ENCODE measurements at regions not wholly inside any gene's neighbourhood (a gene's known extent, or its start where the extent isn't known, plus 50 kb on each side); places are given as distances from the start of the nearest gene placed in this dataset.
A peak's percentile ranks its signal among the peaks of the same experiment; 100 is the strongest.

DNA sequence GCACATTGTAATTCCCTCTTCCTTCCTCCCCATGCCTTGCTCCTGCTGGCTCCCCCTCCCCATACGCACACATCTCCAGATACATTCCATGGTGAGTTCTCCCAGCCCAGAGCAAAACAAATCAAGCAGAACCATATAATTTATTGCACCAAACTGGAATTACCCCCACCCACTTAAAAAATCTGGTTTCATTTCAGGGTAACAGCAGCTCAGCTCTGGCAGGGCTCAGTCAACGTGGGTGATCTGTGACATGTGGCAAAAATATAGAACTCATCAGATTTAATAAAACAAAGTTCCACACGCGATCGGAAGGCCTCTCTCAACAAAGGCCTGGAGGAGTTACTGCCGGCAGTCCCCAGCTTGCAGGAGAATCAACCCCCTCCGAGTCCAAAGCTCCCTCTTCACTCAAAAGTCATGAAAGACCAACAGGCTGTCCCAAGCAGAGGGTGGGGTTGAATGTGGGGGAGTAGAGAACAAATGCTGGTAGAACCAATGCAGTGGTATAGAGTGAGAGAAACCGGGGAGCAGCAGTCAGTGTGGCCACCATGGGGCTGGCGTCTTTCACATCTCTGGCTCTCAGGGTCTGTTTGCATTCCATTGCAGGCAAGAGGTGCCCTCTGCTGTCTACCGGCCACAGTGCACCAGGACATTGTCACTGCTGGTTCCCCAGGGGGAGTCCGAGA is 323.3 kb upstream of the NT5E start:
- TF ChIP-seq, protein P1, sequence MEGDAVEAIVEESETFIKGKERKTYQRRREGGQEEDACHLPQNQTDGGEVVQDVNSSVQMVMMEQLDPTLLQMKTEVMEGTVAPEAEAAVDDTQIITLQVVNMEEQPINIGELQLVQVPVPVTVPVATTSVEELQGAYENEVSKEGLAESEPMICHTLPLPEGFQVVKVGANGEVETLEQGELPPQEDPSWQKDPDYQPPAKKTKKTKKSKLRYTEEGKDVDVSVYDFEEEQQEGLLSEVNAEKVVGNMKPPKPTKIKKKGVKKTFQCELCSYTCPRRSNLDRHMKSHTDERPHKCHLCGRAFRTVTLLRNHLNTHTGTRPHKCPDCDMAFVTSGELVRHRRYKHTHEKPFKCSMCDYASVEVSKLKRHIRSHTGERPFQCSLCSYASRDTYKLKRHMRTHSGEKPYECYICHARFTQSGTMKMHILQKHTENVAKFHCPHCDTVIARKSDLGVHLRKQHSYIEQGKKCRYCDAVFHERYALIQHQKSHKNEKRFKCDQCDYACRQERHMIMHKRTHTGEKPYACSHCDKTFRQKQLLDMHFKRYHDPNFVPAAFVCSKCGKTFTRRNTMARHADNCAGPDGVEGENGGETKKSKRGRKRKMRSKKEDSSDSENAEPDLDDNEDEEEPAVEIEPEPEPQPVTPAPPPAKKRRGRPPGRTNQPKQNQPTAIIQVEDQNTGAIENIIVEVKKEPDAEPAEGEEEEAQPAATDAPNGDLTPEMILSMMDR (IDR thresholded peaks at IDR 0.05; ENCODE audit: low read depth, low read length): peak; percentile 77
- no peak for TF ChIP-seq MYC (IDR thresholded peaks at IDR 0.05; ENCODE audit: low read depth, low read length)
- DNase-seq (ENCODE audit: low read depth): peak; percentile 55
- H3K4me3 ChIP-seq (ENCODE audit: low read depth, low read length): no peak overlapping the region

DNA sequence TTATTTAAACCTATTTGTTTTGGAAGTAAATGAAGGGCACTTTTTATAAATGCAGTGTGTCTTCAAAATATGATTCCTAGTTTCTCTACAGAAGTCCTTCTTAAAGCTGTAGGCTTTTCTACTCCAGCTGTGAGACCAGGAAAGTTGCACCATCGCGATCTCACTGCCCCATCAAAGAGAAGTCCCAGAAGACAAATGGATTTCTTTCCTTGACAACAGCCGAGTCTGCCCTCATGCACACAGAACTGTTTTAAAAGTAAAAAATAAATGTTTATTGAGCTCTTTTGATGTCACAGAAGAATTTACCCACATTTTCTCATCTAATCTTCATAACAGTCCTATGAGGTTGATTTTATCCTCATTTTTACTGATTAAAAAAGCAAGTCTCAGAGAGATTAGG is 324.4 kb upstream of the NT5E start:
- H3K4me3 ChIP-seq (ENCODE audit: low read depth, low read length): no peak overlapping the region
- no peak for DNase-seq (ENCODE audit: low read depth)
- TF ChIP-seq, protein P1 (IDR thresholded peaks at IDR 0.05; ENCODE audit: low read depth, low read length): no peak
- TF ChIP-seq, protein P2, sequence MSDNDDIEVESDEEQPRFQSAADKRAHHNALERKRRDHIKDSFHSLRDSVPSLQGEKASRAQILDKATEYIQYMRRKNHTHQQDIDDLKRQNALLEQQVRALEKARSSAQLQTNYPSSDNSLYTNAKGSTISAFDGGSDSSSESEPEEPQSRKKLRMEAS (IDR thresholded peaks at IDR 0.05; ENCODE audit: low read depth, low read length): no peak
- TF ChIP-seq MYC (IDR thresholded peaks at IDR 0.05; ENCODE audit: low read depth, low read length) (no peak), POLR2A (IDR thresholded peaks at IDR 0.05; ENCODE audit: extremely low read depth, insufficient read length) (no peak)

DNA sequence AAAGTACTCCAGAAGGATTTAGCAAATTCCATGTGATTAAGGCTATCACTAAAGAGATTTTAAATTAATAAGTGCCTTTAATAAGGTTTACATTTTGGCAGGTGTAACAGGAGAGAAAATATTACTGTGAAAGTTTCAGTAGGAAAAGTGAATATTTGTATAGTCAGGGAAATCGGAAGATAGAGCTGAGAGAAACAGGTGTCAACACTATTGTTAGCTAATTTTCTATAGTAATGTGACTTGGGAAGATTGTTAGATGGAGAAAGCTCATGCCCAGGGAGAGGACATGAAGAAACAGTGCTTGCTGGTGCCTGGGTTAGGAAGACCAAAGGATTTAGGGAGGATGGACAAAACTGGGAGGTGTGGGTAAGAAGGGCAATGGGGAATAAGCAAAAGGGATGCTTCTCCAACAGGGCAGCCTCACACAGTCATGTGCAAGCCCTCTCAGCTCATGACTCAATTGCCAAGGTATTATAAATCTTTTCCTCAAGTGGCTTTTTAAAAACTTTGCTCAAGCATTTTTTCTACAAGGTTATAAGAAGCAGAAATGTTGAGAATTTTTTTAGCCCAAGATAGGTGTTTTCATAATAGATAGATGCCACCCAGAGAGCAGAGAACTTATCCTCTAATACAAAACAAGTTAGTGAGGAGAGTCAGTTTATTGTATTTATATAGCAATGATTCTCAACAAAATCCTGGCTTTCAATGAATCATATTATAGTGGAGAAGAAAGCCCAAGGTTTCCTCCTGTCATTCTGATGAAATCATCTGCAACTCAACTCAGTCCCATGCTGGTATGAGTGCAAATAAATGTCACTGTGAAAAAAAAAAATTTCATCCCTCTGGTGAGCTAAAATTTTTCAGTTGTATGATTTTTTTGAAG is 325.2 kb upstream of the NT5E start:
- TF ChIP-seq MYC (IDR thresholded peaks at IDR 0.05; ENCODE audit: low read depth, low read length) (no peak), POLR2A (IDR thresholded peaks at IDR 0.05; ENCODE audit: extremely low read depth, insufficient read length) (no peak)
- TF ChIP-seq, protein P1 (IDR thresholded peaks at IDR 0.05; ENCODE audit: low read depth, low read length): no peak
- TF ChIP-seq, protein P2 (IDR thresholded peaks at IDR 0.05; ENCODE audit: low read depth, low read length): no peak
- no peak for DNase-seq (ENCODE audit: low read depth)
- no peak overlapping the region for H3K4me3 ChIP-seq (ENCODE audit: low read depth, low read length)

DNA sequence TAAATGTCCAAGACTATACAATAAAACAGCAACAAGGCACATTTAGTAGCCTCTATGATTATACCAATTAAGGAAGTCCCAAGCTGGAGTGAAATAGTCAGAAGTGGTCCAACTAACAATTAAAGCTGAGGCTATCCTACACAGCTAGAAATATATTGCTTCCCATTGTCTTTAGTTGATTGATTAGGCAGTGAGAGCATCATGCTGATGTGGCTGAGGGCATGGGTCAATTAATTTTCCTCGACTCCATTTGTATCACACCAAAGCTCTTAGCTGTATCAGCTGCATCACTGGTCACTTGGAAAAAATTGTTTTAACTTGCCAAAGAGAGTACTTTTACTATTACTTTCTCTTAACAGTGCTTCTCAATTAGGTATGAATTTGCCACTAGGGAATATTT is 328.7 kb upstream of the NT5E start:
- no peak overlapping the region for H3K4me3 ChIP-seq (ENCODE audit: low read depth, low read length)
- TF ChIP-seq, protein P1 (IDR thresholded peaks at IDR 0.05; ENCODE audit: low read depth, low read length): no peak
- no peak for TF ChIP-seq POLR2A (IDR thresholded peaks at IDR 0.05; ENCODE audit: extremely low read depth, insufficient read length)
- TF ChIP-seq, protein P2 (IDR thresholded peaks at IDR 0.05; ENCODE audit: low read depth, low read length): no peak
- no peak for TF ChIP-seq MYC (IDR thresholded peaks at IDR 0.05; ENCODE audit: low read depth, low read length)
- no peak for DNase-seq (ENCODE audit: low read depth)

DNA sequence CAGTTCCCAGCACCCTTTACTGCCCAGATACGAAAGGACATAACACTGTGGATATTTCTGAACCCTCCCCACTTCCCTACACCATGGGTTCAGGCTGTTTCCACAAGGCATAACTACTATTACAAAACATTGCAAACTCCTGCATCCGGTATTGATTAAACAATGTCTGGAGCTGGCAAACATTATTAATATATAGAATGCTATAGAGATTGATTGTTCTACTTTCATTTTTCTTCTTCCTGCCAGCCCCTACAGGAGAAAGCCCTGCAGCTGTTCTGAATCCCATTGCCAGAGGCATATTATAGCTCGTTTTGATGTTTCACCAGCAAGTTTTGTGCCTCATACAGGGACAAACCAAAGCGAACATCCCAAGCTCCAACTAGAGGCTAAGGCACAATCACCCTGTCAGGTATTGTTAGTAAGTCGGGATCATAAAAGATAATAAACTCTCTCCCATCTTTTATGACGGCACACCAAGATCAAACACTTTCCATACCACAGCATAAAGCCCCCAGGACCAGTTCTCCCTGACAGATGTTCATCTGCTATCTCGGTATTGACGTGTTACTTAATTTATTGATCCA is 331.1 kb upstream of the NT5E start:
- no peak for DNase-seq (ENCODE audit: low read depth)
- H3K4me3 ChIP-seq (ENCODE audit: low read depth, low read length): no peak overlapping the region
- TF ChIP-seq POLR2A (IDR thresholded peaks at IDR 0.05; ENCODE audit: extremely low read depth, insufficient read length) (no peak), MYC (IDR thresholded peaks at IDR 0.05; ENCODE audit: low read depth, low read length) (no peak)
- TF ChIP-seq, protein P1 (IDR thresholded peaks at IDR 0.05; ENCODE audit: low read depth, low read length): no peak
- TF ChIP-seq, protein P2 (IDR thresholded peaks at IDR 0.05; ENCODE audit: low read depth, low read length): no peak
